Lower lobe of right lung (tissue), 2 donors: ENCODE measurements at regions not wholly inside any gene's neighbourhood (a gene's known extent, or its start where the extent isn't known, plus 50 kb on each side); places are given as distances from the start of the nearest gene placed in this dataset.

ENCODE experiments used
- ATAC-seq, 2 donors: fragments of 200-7000 bp; cut with Tn5 transposase; one replicate each; pipeline ENCODE4 v1.9.1; 2020 to 2022; ENCODE audit warnings: mild to moderate bottlenecking in 2 of 2, moderate library complexity in 2 of 2
- DNase-seq: peaks from one replicate; pipeline ENCODE4 v3.0.0-alpha.2; 2020
- H3K27ac ChIP-seq: fragments of 200-600 bp; one replicate; pipeline ENCODE4 v1.8.0; 2022
- H3K27me3 ChIP-seq: fragments of 200-600 bp; one replicate; pipeline ENCODE4 v1.8.0; 2022; ENCODE audit warnings: low read depth
- H3K36me3 ChIP-seq: fragments of 200-600 bp; one replicate; pipeline ENCODE4 v1.8.0; 2022; ENCODE audit warnings: mild to moderate bottlenecking
- H3K4me1 ChIP-seq: fragments of 200-600 bp; one replicate; pipeline ENCODE4 v1.8.0; 2022
- H3K4me3 ChIP-seq: fragments of 200-600 bp; one replicate; pipeline ENCODE4 v1.8.0; 2022; ENCODE audit warnings: mild to moderate bottlenecking
- H3K9me3 ChIP-seq: fragments of 200-600 bp; one replicate; pipeline ENCODE4 v1.8.0; 2022
- intact Hi-C: fragments of 100-400 bp; cut with DNase I; formaldehyde crosslinking; loops from one replicate; pipeline ENCODE4 v1.11.0; 2022
- TF ChIP-seq, protein P1 (sequence below): fragments of 200-600 bp; IDR thresholded peaks from one replicate; pipeline ENCODE4 v1.8.0; 2022; ENCODE audit warnings: antibody characterized with exemption, mild to moderate bottlenecking
- donor health status: DM: no; HTN: yes; CAD: no; lungs with severe emphysema.

DNA sequence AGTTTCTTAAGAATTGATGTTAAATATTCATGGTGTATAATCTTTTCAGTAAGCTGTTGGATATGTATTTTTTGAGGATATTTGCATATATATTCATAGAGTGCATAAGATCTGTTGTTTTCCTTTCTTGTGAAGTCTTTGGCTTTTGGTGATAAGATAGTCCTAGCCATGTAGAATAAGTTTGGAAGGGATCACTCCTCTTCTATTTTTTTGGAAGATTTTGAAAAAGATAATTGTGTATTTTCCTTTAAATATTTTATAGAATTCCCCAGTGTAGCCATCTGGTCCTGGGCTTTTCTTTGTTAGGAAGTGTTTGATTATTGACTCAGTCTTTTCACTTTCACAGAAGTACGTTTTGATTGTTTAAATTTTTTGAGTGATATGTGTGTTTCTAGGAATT, 318.8 kb upstream of the CDH10 start:
- no peaks in the 10 kb centered on the region for H3K4me1 ChIP-seq
- H3K27me3 ChIP-seq: no peaks in the 10 kb centered on the region
- H3K4me3 ChIP-seq: no peak overlapping the region
- H3K36me3 ChIP-seq: no peaks in the 10 kb centered on the region
- no peak overlapping the region for H3K27ac ChIP-seq
- ATAC-seq (no peak), DNase-seq (no peak)
- intact Hi-C loops: no loop called here
- TF ChIP-seq, protein P1, sequence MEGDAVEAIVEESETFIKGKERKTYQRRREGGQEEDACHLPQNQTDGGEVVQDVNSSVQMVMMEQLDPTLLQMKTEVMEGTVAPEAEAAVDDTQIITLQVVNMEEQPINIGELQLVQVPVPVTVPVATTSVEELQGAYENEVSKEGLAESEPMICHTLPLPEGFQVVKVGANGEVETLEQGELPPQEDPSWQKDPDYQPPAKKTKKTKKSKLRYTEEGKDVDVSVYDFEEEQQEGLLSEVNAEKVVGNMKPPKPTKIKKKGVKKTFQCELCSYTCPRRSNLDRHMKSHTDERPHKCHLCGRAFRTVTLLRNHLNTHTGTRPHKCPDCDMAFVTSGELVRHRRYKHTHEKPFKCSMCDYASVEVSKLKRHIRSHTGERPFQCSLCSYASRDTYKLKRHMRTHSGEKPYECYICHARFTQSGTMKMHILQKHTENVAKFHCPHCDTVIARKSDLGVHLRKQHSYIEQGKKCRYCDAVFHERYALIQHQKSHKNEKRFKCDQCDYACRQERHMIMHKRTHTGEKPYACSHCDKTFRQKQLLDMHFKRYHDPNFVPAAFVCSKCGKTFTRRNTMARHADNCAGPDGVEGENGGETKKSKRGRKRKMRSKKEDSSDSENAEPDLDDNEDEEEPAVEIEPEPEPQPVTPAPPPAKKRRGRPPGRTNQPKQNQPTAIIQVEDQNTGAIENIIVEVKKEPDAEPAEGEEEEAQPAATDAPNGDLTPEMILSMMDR: no peak
- no peaks in the 10 kb centered on the region for H3K9me3 ChIP-seq

DNA sequence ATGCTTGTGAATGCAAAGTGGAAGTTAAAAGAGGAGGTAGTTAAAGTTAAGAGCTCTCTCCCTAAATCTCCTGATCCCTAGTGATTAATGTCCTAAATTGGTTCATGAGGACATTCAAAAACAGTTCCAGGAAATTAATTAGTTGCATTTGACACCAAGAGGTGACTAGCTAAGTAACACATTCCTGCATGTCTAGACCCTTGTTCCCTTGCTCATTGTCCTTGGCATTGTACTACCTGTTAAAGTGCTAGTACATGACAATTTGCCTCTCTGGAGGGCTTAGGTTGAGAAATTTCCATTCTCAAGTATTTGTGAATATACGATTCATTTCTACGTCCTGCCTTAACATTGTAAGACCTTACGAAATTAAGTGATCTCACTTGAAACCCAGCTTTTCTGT, 278.6 kb upstream of the CDH10 start:
- no peak for ATAC-seq
- H3K27me3 ChIP-seq: no peaks in the 10 kb centered on the region
- TF ChIP-seq, protein P1: no peak
- no peak overlapping the region for H3K27ac ChIP-seq
- H3K4me3 ChIP-seq: no peak overlapping the region
- no peaks in the 10 kb centered on the region for H3K9me3 ChIP-seq
- intact Hi-C loops: no loop called here
- H3K36me3 ChIP-seq: no peaks in the 10 kb centered on the region
- H3K4me1 ChIP-seq: no peaks in the 10 kb centered on the region
- no peak for DNase-seq

DNA sequence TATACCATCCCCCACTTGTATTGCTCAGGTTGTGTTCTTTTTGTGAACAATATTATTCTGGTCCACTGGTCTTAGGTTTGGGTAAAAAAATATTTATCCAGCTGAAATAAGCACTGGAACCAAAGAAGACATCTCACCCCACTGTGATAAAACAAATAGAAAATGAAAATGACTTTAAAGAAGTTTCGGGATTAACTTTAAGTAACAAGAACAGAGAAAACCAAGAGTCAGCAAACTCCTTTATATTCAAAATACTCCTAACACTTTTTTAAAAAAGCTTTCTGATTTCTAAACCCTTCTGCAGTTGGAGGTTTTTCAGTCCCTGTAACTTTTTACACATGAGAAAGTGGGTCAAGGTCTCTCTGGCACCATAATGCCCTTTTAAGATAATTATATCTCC, 273.9 kb upstream of the CDH10 start:
- TF ChIP-seq, protein P1: no peak
- no peaks in the 10 kb centered on the region for H3K27me3 ChIP-seq
- DNase-seq (no peak), ATAC-seq (no peak)
- H3K9me3 ChIP-seq: no peaks in the 10 kb centered on the region
- H3K4me3 ChIP-seq: no peak overlapping the region
- H3K4me1 ChIP-seq: no peaks in the 10 kb centered on the region
- H3K36me3 ChIP-seq: no peaks in the 10 kb centered on the region
- intact Hi-C loops: no loop called here
- no peak overlapping the region for H3K27ac ChIP-seq

DNA sequence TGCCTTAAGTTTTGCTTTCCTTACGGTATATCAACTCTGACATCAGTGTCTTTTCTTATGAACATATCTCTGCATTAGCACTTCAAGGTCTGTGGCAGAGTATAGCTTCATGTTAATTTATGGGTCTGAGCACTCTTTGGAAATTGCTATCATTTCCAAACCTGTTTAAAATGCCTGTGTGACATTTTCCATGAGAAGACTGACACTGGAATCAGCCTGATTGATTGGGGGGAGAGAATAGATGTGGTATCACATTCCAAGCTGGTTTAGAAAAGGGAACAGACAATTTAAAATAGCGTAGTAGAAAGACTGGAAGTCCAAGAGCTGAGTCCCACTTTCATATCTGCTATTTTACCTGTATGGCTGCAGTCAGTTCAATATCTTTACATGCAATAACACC, 272.1 kb upstream of the CDH10 start:
- no peaks in the 10 kb centered on the region for H3K36me3 ChIP-seq
- intact Hi-C loops: no loop called here
- TF ChIP-seq, protein P1: no peak

DNA sequence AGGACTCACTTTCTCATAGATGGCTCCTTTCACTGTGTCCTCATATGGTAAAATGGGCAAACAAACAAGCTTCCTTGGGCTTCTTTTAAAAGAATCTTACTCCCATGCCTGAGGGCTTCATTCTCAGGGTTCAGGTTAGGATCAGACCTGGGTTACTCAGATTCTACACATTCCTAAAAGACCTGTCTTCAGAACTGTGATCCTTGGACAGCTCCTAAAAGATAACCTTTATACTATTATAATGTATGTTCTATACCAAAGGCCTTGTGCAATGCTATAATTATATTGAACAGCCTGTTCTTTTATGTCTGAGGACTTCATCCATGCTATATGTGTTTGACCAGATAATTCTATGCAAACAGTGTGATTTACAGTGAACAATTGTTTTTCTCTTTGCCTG, 264.4 kb upstream of the CDH10 start:
- H3K4me1 ChIP-seq: no peaks in the 10 kb centered on the region
- ATAC-seq (no peak), DNase-seq (no peak)
- no peak overlapping the region for H3K4me3 ChIP-seq
- TF ChIP-seq, protein P1: no peak
- no peaks in the 10 kb centered on the region for H3K27me3 ChIP-seq
- H3K36me3 ChIP-seq: no peaks in the 10 kb centered on the region
- no peaks in the 10 kb centered on the region for H3K9me3 ChIP-seq
- intact Hi-C loops: no loop called here
- no peak overlapping the region for H3K27ac ChIP-seq

More for the DNA sequence above, 272.1 kb upstream of the CDH10 start:
- no peaks in the 10 kb centered on the region for H3K4me1 ChIP-seq
- no peak overlapping the region for H3K27ac ChIP-seq
- no peak overlapping the region for H3K4me3 ChIP-seq
- H3K9me3 ChIP-seq: no peaks in the 10 kb centered on the region
- no peaks in the 10 kb centered on the region for H3K27me3 ChIP-seq
- no peak for DNase-seq
- ATAC-seq: no peak

DNA sequence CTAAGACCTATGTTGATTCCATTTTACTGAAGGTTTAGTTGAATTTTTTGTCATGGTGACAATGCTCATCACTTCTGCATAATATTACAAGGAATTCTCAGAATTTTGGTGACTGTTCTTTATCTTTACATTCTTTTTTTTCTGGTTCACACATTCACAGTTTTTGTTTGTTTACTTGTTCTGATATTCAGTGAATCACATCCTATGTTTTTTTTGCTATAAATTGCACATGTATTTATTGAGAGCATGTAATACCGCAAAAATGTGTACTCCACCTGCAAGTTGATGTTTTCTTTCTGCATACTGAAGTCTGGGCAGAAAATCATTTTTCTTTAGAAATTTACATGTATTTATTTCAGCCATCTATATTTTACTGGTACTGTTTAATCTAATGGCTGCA, 261.9 kb upstream of the CDH10 start:
- DNase-seq (no peak), ATAC-seq (no peak)
- H3K27ac ChIP-seq: no peak overlapping the region
- intact Hi-C loops: no loop called here
- H3K36me3 ChIP-seq: no peaks in the 10 kb centered on the region
- no peaks in the 10 kb centered on the region for H3K27me3 ChIP-seq
- no peaks in the 10 kb centered on the region for H3K4me1 ChIP-seq
- no peak overlapping the region for H3K4me3 ChIP-seq
- no peaks in the 10 kb centered on the region for H3K9me3 ChIP-seq
- TF ChIP-seq, protein P1: no peak
